HFFc6 (cell line): ENCODE measurements at regions not wholly inside any gene's neighbourhood (a gene's known extent, or its start where the extent isn't known, plus 50 kb on each side); places are given as distances from the start of the nearest gene placed in this dataset.

Source experiments
- DNase-seq: peaks from one replicate; pipeline ENCODE4 v3.0.0-alpha.2; 2018
- H3K27ac Mint-ChIP-seq: 2 replicates; pipeline ENCODE4 v1.8.0; 2020; ENCODE audit warnings: mild to moderate bottlenecking, mixed read lengths
- H3K27me3 Mint-ChIP-seq: 2 replicates; pipeline ENCODE4 v1.8.0; 2021; ENCODE audit warnings: mild to moderate bottlenecking, moderate library complexity, mixed read lengths; ENCODE audit not compliant: insufficient read depth
- H3K36me3 Mint-ChIP-seq: 2 replicates; pipeline ENCODE4 v1.8.0; 2021; ENCODE audit warnings: low read depth, mixed read lengths
- H3K4me1 Mint-ChIP-seq: 2 replicates; pipeline ENCODE4 v1.8.0; 2020; ENCODE audit warnings: low read depth, mixed read lengths
- H3K4me3 Mint-ChIP-seq: 2 replicates; pipeline ENCODE4 v1.8.0; 2020; ENCODE audit warnings: mild to moderate bottlenecking, moderate library complexity, mixed read lengths
- H3K9me3 Mint-ChIP-seq: 2 replicates; pipeline ENCODE4 v1.8.0; 2020; ENCODE audit warnings: mild to moderate bottlenecking, mixed read lengths
- TF ChIP-seq, protein P1 (sequence below): fragments of 200-600 bp; sonication (generic); IDR thresholded peaks from 2 replicates; pipeline ENCODE4 v1.5.0; 2021; ENCODE audit warnings: antibody characterized with exemption, mild to moderate bottlenecking

DNA sequence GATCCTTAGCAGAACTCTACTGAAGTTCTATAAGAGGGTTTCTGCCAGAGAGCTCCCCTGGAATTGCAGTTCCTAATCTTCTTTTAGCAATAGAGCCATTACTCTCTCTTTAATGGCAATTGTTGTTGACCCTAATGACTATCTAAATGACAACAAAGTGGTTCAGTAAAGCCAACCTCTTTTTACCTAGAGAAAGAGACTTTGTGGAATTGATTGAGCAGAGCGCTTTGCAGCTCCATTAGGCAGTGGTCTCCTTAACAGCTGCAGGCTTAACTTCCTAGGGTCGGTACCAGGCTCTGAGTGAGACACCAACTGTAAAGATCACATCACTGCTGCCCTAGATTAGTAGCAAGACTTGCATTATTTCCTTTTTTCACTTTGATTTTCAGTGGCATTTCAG, 1472.9 kb upstream of the TENM3 start:
- TF ChIP-seq, protein P1, sequence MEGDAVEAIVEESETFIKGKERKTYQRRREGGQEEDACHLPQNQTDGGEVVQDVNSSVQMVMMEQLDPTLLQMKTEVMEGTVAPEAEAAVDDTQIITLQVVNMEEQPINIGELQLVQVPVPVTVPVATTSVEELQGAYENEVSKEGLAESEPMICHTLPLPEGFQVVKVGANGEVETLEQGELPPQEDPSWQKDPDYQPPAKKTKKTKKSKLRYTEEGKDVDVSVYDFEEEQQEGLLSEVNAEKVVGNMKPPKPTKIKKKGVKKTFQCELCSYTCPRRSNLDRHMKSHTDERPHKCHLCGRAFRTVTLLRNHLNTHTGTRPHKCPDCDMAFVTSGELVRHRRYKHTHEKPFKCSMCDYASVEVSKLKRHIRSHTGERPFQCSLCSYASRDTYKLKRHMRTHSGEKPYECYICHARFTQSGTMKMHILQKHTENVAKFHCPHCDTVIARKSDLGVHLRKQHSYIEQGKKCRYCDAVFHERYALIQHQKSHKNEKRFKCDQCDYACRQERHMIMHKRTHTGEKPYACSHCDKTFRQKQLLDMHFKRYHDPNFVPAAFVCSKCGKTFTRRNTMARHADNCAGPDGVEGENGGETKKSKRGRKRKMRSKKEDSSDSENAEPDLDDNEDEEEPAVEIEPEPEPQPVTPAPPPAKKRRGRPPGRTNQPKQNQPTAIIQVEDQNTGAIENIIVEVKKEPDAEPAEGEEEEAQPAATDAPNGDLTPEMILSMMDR: no peak
- DNase-seq: no peak
- Mint-ChIP-seq H3K4me3 (no peak overlapping the region), H3K4me1 (no peaks in the 10 kb centered on the region), H3K36me3 (no peaks in the 10 kb centered on the region), H3K27ac (no peak overlapping the region), H3K27me3 (no peaks in the 10 kb centered on the region), H3K9me3 (peaks cover 38% of the 10 kb centered on the region)

DNA sequence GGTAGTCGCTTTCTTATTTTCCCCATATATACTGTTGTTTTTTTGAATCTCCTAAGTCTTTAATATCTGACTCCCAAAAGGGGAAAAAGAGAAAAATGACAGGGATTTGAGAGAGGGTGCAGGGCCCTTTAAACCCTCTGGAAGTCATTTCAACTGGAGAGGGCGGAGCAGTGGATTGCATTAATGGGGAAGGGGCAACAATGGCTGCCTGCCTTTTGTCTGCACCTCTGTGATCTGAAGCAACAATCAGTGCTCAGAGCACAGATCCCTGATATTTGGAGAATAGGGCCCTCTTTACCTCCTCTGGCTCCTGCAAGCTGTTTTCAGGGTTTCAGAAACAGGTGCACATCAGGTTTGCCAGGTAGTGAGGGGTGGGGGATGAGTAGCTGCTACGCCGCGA, 1458.3 kb upstream of the TENM3 start:
- Mint-ChIP-seq H3K27me3 (no peaks in the 10 kb centered on the region), H3K9me3 (peaks cover 52% of the 10 kb centered on the region), H3K4me3 (no peak overlapping the region), H3K36me3 (no peaks in the 10 kb centered on the region), H3K4me1 (no peaks in the 10 kb centered on the region), H3K27ac (no peak overlapping the region)
- DNase-seq: no peak
- TF ChIP-seq, protein P1: no peak

- Mint-ChIP-seq H3K36me3 (no peaks in the 10 kb centered on the region), H3K9me3 (peaks cover 34% of the 10 kb centered on the region), H3K27ac (no peak overlapping the region), H3K4me1 (no peaks in the 10 kb centered on the region), H3K4me3 (no peak overlapping the region), H3K27me3 (no peaks in the 10 kb centered on the region)
- TF ChIP-seq, protein P1: no peak
- DNase-seq: no peak
Measured at GRCh38 chr4:180788729-180789128, 1454.5 kb upstream of the TENM3 start.

- Mint-ChIP-seq H3K4me3 (no peak overlapping the region), H3K27ac (no peak overlapping the region), H3K27me3 (no peaks in the 10 kb centered on the region), H3K9me3 (peaks cover 27% of the 10 kb centered on the region), H3K36me3 (no peaks in the 10 kb centered on the region), H3K4me1 (no peaks in the 10 kb centered on the region)
- TF ChIP-seq, protein P1: no peak
- DNase-seq: no peak
Measured at GRCh38 chr4:180789929-180790328, 1453.3 kb upstream of the TENM3 start.

DNA sequence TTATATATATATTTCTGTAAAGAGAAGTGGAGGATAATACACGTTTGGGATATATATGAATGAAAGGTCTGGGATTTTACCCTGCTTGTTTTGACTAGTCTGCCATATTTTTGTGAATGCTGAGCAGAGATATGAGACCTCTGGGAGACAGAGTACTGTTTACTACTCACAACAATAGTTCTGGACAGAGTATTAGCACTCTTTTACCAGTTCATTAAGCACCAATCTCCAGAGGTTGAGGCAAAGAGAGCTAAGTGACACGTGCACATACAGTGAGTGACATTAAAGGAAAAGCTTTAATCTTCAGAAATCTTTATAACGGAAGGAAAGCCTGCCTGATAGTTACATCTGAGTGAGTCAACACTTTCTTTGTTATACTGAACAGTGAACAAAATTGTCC, 1452.7 kb upstream of the TENM3 start:
- Mint-ChIP-seq H3K4me3 (no peak overlapping the region), H3K27me3 (no peaks in the 10 kb centered on the region)

More for the DNA sequence above, 1452.7 kb upstream of the TENM3 start:
- Mint-ChIP-seq H3K4me1 (no peaks in the 10 kb centered on the region), H3K27ac (no peak overlapping the region), H3K36me3 (no peaks in the 10 kb centered on the region), H3K9me3 (peaks cover 26% of the 10 kb centered on the region)
- TF ChIP-seq, protein P1: no peak
- no peak for DNase-seq
